ENCODE measurements at regions not wholly inside any gene's neighbourhood (a gene's known extent, or its start where the extent isn't known, plus 50 kb on each side); places are given as distances from the start of the nearest gene placed in this dataset.

DNA sequence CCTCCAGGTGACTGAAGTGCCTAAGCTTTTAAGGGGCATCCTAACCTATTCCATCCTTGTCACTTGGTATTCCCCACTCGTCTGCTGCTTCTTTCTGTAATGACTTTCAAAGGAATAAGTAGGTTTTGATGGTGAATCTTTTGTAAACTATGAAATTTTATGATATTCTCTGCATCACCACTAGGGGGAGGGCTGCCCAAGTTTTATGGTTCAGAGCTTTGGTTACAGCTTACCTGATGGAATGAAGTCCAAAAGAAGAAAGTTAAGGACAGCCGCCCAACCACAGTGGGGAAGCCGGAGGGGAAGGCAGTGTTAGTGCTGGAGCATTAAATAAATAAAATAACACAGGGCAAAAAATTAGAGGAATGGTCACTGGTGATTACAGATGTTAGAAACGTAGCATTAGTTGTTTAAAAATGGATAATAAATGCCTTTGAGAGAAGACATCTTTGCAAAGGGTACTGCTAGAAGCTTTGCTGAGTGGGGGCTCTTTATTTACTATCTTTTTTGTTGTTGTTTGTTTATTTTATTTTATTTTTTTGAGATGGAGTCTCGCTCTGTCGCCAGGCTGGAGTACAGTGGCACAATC lies 204.9 kb downstream of the GBA3 start:
- DNase-seq (ENCODE audit: low read depth in 2 of 2) = peak; percentile 9 to 33
- H3K27me3 ChIP-seq (ENCODE audit: control insufficient read depth, insufficient read depth, low read length) = no peaks in the 10 kb centered on the region
- no peaks in the 10 kb centered on the region for H3K79me2 ChIP-seq (ENCODE audit: control insufficient read depth, insufficient read depth, low read length)
- no peak overlapping the region for H3K4me3 ChIP-seq (replicated peaks in 1 of 4; ENCODE audit: control extremely low read depth in 1 of 4, insufficient read depth in 1 of 4, low read depth in 3 of 4, low read length in 4 of 4)
- TF ChIP-seq, protein P1, sequence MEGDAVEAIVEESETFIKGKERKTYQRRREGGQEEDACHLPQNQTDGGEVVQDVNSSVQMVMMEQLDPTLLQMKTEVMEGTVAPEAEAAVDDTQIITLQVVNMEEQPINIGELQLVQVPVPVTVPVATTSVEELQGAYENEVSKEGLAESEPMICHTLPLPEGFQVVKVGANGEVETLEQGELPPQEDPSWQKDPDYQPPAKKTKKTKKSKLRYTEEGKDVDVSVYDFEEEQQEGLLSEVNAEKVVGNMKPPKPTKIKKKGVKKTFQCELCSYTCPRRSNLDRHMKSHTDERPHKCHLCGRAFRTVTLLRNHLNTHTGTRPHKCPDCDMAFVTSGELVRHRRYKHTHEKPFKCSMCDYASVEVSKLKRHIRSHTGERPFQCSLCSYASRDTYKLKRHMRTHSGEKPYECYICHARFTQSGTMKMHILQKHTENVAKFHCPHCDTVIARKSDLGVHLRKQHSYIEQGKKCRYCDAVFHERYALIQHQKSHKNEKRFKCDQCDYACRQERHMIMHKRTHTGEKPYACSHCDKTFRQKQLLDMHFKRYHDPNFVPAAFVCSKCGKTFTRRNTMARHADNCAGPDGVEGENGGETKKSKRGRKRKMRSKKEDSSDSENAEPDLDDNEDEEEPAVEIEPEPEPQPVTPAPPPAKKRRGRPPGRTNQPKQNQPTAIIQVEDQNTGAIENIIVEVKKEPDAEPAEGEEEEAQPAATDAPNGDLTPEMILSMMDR (conservative IDR thresholded peaks at IDR 0.05 in 1 of 2, IDR thresholded peaks at IDR 0.05 in 1 of 2; ENCODE audit: low read depth in 1 of 2, low read length in 2 of 2) = peak; percentile 60 to 76
- no peak for TF ChIP-seq EZH2 (IDR thresholded peaks at IDR 0.05; ENCODE audit: low read length, missing control alignments)
- H4K20me1 ChIP-seq (ENCODE audit: control insufficient read depth, extremely low read depth, insufficient read depth, low read length) = no peaks in the 10 kb centered on the region
- no peaks in the 10 kb centered on the region for H3K9me3 ChIP-seq (ENCODE audit: control insufficient read depth, insufficient read depth, low read depth, low read length)
- H3K9ac ChIP-seq (ENCODE audit: insufficient read depth, low read length) = no peak overlapping the region
- no peak overlapping the region for H3K27ac ChIP-seq (ENCODE audit: insufficient read depth, low read length)
- H2AFZ ChIP-seq (ENCODE audit: low read length) = no peak overlapping the region
- H3K4me1 ChIP-seq (ENCODE audit: control insufficient read depth, extremely low read depth, insufficient read depth, low read length) = no peaks in the 10 kb centered on the region
- no peaks in the 10 kb centered on the region for H3K36me3 ChIP-seq (ENCODE audit: control insufficient read depth, insufficient read depth, low read length)
- H3K4me2 ChIP-seq (ENCODE audit: extremely low read depth, insufficient read depth, low read length) = no peak overlapping the region

DNA sequence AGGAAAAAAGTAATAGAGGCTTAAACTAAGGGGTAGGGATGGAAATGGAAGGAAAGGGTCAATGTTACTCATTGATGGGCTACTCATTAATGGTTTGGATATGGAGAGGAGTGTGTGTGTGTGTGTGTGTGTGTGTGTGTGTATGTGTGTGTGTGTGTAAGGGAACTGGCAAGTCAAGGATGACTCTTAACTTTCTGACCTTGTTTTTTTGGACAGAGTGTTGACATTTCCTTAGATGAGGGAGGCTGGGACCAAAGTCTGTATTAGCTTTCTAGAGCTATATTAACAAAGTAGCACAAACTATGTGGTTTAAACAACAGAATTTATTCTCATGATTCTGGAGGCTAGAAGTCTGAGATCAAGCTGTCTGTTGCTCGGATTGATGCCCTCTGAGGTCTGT lies 202.7 kb downstream of the GBA3 start:
- H3K79me2 ChIP-seq (ENCODE audit: control insufficient read depth, insufficient read depth, low read length) = no peaks in the 10 kb centered on the region
- DNase-seq (ENCODE audit: low read depth in 2 of 2) = no peak
- H3K4me3 ChIP-seq (replicated peaks in 1 of 4; ENCODE audit: control extremely low read depth in 1 of 4, insufficient read depth in 1 of 4, low read depth in 3 of 4, low read length in 4 of 4) = no peak overlapping the region
- H3K27ac ChIP-seq (ENCODE audit: insufficient read depth, low read length) = no peak overlapping the region
- no peaks in the 10 kb centered on the region for H3K36me3 ChIP-seq (ENCODE audit: control insufficient read depth, insufficient read depth, low read length)
- no peak overlapping the region for H2AFZ ChIP-seq (ENCODE audit: low read length)
- H3K9me3 ChIP-seq (ENCODE audit: control insufficient read depth, insufficient read depth, low read depth, low read length) = no peaks in the 10 kb centered on the region
- H3K9ac ChIP-seq (ENCODE audit: insufficient read depth, low read length) = no peak overlapping the region
- H3K4me2 ChIP-seq (ENCODE audit: extremely low read depth, insufficient read depth, low read length) = no peak overlapping the region
- no peaks in the 10 kb centered on the region for H4K20me1 ChIP-seq (ENCODE audit: control insufficient read depth, extremely low read depth, insufficient read depth, low read length)
- TF ChIP-seq, protein P1 (conservative IDR thresholded peaks at IDR 0.05 in 1 of 2, IDR thresholded peaks at IDR 0.05 in 1 of 2; ENCODE audit: low read depth in 1 of 2, low read length in 2 of 2) = no peak
- TF ChIP-seq EZH2 (IDR thresholded peaks at IDR 0.05; ENCODE audit: low read length, missing control alignments) = no peak
- H3K4me1 ChIP-seq (ENCODE audit: control insufficient read depth, extremely low read depth, insufficient read depth, low read length) = no peaks in the 10 kb centered on the region
- H3K27me3 ChIP-seq (ENCODE audit: control insufficient read depth, insufficient read depth, low read length) = no peaks in the 10 kb centered on the region

DNA sequence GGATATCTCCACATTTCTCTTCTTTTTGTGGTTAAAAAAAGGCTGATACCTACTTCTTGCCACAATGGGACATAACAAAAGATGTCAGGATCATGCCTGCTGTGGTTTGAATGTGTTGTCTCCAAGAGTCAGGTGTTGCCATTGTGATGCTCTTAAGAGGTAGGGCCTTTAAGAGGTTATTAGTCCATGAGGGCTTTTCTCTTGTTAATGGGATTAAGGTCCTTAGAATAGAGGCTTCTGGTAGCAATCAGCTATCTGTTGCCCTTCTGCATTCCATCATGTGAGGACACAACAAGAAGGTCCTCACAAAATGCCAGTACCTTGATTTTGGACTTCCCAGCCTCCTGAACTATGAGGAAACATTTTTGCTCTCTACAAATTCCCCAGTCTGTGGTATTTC lies 191.4 kb downstream of the GBA3 start:
- H3K79me2 ChIP-seq (ENCODE audit: control insufficient read depth, insufficient read depth, low read length) = no peaks in the 10 kb centered on the region
- H3K4me2 ChIP-seq (ENCODE audit: extremely low read depth, insufficient read depth, low read length) = no peak overlapping the region
- TF ChIP-seq EZH2 (IDR thresholded peaks at IDR 0.05; ENCODE audit: low read length, missing control alignments) = no peak
- TF ChIP-seq, protein P1 (conservative IDR thresholded peaks at IDR 0.05 in 1 of 2, IDR thresholded peaks at IDR 0.05 in 1 of 2; ENCODE audit: low read depth in 1 of 2, low read length in 2 of 2) = no peak
- H3K27ac ChIP-seq (ENCODE audit: insufficient read depth, low read length) = no peak overlapping the region
- DNase-seq (ENCODE audit: low read depth in 2 of 2) = no peak
- H3K4me3 ChIP-seq (replicated peaks in 1 of 4; ENCODE audit: control extremely low read depth in 1 of 4, insufficient read depth in 1 of 4, low read depth in 3 of 4, low read length in 4 of 4) = no peak overlapping the region
- no peaks in the 10 kb centered on the region for H4K20me1 ChIP-seq (ENCODE audit: control insufficient read depth, extremely low read depth, insufficient read depth, low read length)
- H3K4me1 ChIP-seq (ENCODE audit: control insufficient read depth, extremely low read depth, insufficient read depth, low read length) = no peaks in the 10 kb centered on the region
- no peaks in the 10 kb centered on the region for H3K36me3 ChIP-seq (ENCODE audit: control insufficient read depth, insufficient read depth, low read length)
- no peaks in the 10 kb centered on the region for H3K9me3 ChIP-seq (ENCODE audit: control insufficient read depth, insufficient read depth, low read depth, low read length)
- H3K9ac ChIP-seq (ENCODE audit: insufficient read depth, low read length) = no peak overlapping the region
- H3K27me3 ChIP-seq (ENCODE audit: control insufficient read depth, insufficient read depth, low read length) = no peaks in the 10 kb centered on the region
- H2AFZ ChIP-seq (ENCODE audit: low read length) = no peak overlapping the region

Data from fibroblast of lung (primary cell).